Choroid plexus epithelial cell (primary cell): ENCODE measurements at regions not wholly inside any gene's neighbourhood (a gene's known extent, or its start where the extent isn't known, plus 50 kb on each side); places are given as distances from the start of the nearest gene placed in this dataset.
"Not testable (repeated sequence)": the region's sequence is repeated elsewhere in the genome, so short reads cannot be mapped to it uniquely, and the experiment has no call there.

Experiments used
- DNase-seq: peaks from one replicate; pipeline ENCODE4 v3.0.0-alpha.2; 2010; ENCODE audit warnings: low read depth
- H3K4me3 ChIP-seq: 2 replicates; pipeline ENCODE4 v1.5.1; 2011; ENCODE audit warnings: low read depth, mild to moderate bottlenecking, control low read depth, low read length, moderate library complexity
- CTCF ChIP-seq: conservative IDR thresholded peaks from 2 replicates; pipeline ENCODE4 v1.5.1; 2011; ENCODE audit warnings: low read depth, mild to moderate bottlenecking, control low read depth, inconsistent platforms, low read length, moderate library complexity

- TF ChIP-seq CTCF, result no peak
- no peak overlapping the region for H3K4me3 ChIP-seq
- no peak for DNase-seq
These were observed 155.1 kb upstream of the SOX6 start for GRCh38 chr11:16511116-16512114.

- no peak overlapping the region for H3K4me3 ChIP-seq
- no peak for TF ChIP-seq CTCF
- DNase-seq, result no peak
These were observed 149.1 kb upstream of the SOX6 start for GRCh38 chr11:16505481-16505880.

GRCh38 chr11:16503891-16504290 is 147.5 kb upstream of the SOX6 start:
- DNase-seq, H3K4me3 ChIP-seq: not testable (repeated sequence)

GRCh38 chr11:16494918-16495691 is 138.8 kb upstream of the SOX6 start:
- TF ChIP-seq CTCF, result no peak
- no peak overlapping the region for H3K4me3 ChIP-seq
- DNase-seq, result no peak

GRCh38 chr11:16484434-16484833 is 128.1 kb upstream of the SOX6 start:
- no peak for TF ChIP-seq CTCF
- DNase-seq, result no peak
- H3K4me3 ChIP-seq, result no peak overlapping the region

- no peak for DNase-seq
- no peak for TF ChIP-seq CTCF
- no peak overlapping the region for H3K4me3 ChIP-seq
These were observed 118.3 kb upstream of the SOX6 start for GRCh38 chr11:16474659-16475058.

- DNase-seq, result no peak
- no peak overlapping the region for H3K4me3 ChIP-seq
- TF ChIP-seq CTCF, result no peak
These were observed 113.6 kb upstream of the SOX6 start for GRCh38 chr11:16469968-16470367.
